HG03025 (cell line): ENCODE measurements at regions not wholly inside any gene's neighbourhood (a gene's known extent, or its start where the extent isn't known, plus 50 kb on each side); places are given as distances from the start of the nearest gene placed in this dataset.
A peak's percentile ranks its signal among the peaks of the same experiment; 100 is the strongest.

Experiments used
- ATAC-seq: cut with Tn5 transposase; IDR thresholded peaks from one replicate; pipeline ENCODE4 v1.9.1; 2021; ENCODE audit warnings: mild to moderate bottlenecking, moderate library complexity; ENCODE audit not compliant: unreplicated experiment, low FRiP score

GRCh38 chr5:143732402-143732801, 79.6 kb upstream of the HMHB1 start:
- ATAC-seq: no peak

DNA sequence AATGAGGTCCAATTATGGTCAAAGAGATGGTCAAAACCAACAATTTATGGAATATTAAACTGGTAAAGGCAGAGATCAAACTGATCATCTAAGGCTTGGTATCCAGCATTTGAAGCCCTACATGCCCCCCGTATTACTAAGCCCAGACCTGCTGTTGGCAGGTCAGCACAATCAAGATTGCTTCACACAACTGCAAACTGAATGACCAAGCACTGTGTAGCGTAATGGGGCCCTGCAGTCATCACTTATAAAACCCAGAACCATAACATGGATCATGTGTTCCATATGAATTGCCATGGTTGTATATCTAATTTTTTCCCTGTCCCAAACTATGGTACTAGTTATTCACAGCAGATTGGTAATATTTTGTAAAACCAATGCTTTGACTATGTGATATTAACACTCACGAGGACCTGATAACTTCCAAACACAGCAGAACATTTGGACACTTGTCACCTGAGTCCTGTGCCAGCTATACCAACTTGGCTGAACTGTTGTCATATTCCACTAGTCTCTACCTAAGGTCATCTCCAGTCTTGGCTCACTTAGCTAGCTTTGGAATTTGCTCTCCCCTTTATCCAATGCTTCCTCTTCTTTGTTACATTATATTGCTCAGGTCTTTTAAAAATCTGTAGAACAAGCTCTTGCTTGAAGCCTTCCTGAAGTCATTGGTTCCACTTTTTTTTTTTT, 81.7 kb upstream of the HMHB1 start:
- no peak for ATAC-seq

GRCh38 chr5:143729334-143729946, 82.5 kb upstream of the HMHB1 start:
- no peak for ATAC-seq

- no peak for ATAC-seq
Observed at GRCh38 chr5:143723159-143723558, 88.8 kb upstream of the HMHB1 start.

GRCh38 chr5:143721925-143722324, 90.0 kb upstream of the HMHB1 start:
- ATAC-seq: no peak

GRCh38 chr5:143720689-143721088, 91.3 kb upstream of the HMHB1 start:
- no peak for ATAC-seq

DNA sequence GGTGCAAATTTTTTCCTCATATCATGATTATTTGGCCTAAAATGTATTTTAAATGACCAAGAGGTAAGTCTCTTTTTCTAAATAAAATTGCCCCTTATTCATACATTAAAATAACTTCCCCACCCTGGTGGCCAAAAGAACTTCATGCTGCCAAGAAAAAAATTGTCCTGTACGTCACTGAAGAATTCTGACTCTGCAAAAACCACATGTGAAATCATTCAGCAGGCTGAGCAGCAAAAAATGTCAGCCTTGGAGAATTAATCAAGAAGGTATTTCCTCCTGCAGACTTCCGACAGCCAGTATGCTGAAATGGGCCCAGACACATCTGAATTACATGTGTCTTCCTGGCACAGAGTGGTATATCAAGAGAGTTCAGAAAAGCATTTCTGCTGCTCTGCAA, 94.6 kb upstream of the HMHB1 start:
- ATAC-seq: no peak

GRCh38 chr5:143716881-143717280, 95.1 kb upstream of the HMHB1 start:
- no peak for ATAC-seq

DNA sequence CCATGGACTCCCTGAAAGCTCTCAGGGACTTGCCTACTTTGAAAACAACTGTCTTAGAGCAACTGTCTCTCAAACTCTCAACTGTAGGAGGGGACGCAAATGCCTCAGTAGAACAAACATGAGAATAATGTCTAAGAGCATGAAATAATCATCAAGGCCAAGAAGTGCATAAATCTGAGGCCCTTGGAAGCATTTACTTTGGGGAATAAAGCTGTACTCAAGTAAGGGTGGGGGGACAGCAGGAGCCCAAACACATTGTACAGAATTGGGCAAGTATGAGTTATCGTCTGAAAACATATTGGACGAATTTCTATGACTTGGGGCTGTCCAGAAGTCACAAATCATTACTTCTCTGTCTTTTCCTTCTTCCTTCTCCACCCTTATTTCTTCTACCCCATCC, 96.3 kb upstream of the HMHB1 start:
- ATAC-seq: no peak

DNA sequence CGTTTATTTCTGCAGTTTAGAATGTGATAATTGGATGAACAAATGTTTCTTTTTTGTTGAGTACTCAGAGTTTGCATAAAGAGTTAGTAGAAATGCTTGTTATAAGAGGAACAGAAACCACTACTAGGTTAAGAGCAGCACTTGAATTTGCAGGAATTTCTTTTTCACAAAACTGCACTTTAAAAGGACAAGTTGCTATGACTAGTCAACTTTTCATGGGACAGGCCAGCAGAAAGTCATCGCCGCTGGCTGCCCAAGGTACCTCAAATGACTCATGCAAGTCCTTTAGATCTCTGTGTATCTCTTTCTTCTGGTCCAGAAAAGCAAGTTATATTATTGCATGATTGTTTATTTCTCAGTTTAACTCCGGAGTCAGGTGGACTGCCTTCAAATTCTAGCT, 97.3 kb upstream of the HMHB1 start:
- peak; percentile 82 for ATAC-seq

DNA sequence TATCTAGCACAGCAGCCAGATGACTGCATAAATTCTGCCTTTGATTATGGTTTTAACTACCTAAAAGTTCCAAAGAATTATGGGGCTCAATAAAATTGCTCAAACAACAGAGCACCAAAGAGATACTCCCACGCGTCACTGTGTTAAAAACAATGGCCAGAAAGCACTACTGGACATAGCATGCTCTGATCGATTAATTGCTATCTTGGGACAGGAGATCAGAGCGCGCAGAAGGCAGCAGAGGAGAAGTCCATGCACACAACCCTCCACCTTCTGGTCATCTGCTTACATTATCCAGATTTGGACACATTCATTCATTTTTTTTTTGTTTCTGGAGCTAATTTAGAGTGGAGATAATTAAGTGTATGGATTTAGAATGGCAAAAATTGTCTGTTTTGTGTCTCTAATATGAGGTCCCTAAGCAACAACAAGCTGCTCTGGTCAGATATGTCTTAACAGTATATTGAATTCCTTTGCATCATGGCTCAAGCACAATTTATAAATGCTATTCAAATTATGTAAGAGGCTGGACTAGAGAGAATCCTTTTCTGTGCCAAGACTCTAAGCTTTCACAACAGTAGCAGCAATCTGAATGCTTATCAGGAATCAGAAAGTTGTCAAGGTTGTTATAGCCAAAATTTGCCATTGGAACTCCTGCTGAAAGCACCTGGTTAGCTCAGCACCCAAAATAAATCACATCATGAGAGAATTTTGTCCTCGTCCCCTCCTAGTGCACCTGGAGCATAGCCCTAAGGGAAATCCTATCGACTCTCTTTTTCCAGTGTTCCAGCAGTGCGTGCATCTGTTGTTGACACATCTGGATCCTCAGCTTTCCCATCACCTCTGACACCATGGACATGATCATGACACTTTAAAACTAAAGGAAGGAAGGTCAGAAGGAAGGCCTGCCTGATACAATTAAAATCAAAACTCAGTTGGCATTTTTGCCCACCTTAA, 98.6 kb upstream of the HMHB1 start:
- no peak for ATAC-seq

DNA sequence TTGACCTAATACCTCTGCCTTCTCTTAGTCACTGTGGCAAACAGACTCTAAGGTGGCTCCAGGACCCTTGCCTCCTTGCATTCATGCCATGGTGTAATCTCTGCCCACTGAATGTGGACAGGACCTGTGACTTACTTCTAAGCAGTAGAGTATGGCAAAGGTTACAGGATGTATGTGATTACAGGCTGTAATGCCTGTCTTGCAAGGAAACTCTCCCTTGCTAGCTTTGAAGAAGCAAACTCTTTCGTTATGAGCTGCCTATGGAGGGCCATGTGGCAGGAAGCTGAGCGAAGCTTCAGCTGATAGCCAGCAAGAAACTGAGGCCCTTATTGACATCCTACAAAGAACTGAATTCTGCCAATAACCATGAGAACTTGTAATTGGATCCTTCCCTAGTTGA, 103.3 kb upstream of the HMHB1 start:
- ATAC-seq: no peak

DNA sequence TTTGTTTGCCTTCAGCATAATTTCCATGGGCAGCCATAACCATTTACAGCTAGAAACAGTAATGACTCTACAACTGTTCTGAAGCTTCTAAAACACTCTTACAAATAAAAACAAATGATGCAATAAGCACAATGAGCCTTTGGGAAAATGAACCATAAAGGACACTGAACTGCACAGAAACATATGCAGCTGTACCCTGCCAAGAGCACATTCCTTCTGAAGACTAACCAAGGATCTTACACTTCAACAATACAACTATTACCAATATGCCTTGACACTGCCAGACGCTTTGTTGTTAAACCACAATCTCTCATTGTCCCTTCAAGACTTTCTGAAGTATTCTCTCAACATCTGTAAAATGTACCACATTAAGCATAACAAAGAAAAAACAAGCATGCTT, 104.2 kb upstream of the HMHB1 start:
- no peak for ATAC-seq

DNA sequence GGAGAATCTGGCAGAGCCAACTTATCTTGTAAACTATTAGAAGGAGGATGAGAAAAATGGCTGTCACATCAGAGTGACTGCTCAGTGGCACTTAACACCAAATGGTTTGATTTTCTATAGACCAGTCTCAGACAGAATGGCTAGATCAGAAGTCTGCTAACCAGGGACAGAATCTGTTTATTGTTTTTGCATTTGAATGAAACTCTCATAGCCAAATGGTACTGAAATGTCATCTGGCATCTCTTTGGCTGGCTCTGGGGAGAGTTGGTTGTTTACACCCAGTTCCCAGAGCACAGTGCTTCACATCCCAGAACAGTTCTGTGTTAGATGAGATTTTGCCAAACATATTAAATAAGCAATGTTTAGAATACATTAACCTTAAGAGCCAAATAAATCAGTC, 106.6 kb upstream of the HMHB1 start:
- ATAC-seq: no peak

DNA sequence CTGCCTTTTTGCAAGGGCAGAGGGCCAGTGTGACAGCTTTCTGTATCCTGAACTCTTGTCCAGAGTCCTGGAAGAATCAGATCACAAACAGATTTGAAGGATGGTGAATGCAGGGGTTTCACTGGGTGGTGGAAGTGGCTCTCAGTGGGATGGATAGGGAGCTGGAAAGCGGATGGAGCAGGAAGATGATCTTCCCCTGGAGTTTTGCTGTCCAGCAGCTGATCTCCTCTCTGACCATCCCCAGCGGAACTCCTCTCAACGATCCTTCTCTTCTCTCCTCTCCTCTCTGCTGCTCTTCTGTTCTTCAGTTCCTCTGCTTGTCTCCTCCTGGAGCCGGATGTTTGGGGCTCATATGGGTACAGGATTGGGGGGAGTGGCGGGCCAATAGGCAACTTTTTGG, 108.3 kb upstream of the HMHB1 start:
- no peak for ATAC-seq

DNA sequence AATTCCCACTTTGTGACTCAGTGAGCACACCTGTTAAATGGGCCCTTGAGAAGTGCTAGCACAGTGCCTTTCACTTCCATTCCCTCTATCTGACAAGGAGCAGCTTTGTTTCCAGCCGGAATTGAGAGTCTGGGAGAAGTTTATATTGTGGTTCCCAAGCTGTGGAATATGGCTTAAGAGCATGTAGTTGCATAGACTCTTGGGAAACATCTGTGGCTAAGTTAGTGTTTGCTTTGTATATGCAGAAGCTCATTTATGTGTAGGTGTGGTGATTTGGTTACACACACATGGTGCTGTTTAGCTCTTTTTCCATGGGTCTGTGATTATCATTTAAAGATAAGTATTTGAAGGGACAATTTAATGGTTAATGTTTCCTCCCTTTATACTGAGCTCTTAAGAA, 110.5 kb upstream of the HMHB1 start:
- ATAC-seq: no peak

GRCh38 chr5:143700994-143701393, 111.0 kb upstream of the HMHB1 start:
- no peak for ATAC-seq

DNA sequence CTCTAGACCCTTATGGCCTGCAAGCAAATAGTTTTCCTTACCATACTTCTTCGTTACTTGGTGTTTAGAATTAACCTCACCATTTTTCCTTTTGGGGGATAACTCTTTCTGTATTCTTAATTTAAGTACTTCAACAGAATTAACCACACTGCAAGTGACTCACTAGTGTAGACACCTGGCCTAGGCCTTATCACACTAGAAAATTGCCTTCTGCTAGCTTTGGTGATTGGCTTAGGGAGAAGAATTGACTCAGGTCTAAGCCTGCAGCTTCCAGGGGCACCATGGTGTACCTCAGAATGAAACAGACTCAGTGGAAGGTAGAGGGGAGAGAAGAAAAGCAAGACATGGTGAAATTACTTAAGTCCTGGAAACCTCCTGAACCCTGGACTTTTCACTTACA, 112.8 kb upstream of the HMHB1 start:
- no peak for ATAC-seq

GRCh38 chr5:143698574-143698973, 113.4 kb upstream of the HMHB1 start:
- ATAC-seq: no peak

- ATAC-seq: no peak
Observed at GRCh38 chr5:143696921-143697320, 115.0 kb upstream of the HMHB1 start.

- no peak for ATAC-seq
Observed at GRCh38 chr5:143695941-143696340, 116.0 kb upstream of the HMHB1 start.
